Uterus (tissue), 2 donors: ENCODE measurements at regions not wholly inside any gene's neighbourhood (a gene's known extent, or its start where the extent isn't known, plus 50 kb on each side); places are given as distances from the start of the nearest gene placed in this dataset.

Experiments used
- POLR2A ChIP-seq, 2 donors: fragments of 450-650 bp; IDR thresholded peaks; one replicate each; pipeline ENCODE4 v1.6.1; 2016; ENCODE audit warnings: antibody characterized with exemption in 2 of 2, mild to moderate bottlenecking in 1 of 2, moderate library complexity in 1 of 2
- TF ChIP-seq, protein P1 (sequence below), 4 experiments: fragments of 200-600 bp in 2 of 4; fragments of 450-650 bp in 2 of 4; sonication (generic) in 2 of 4; IDR thresholded peaks; one replicate each; pipeline ENCODE4 v1.5.1; 2016 to 2019; ENCODE audit warnings: antibody characterized with exemption in 4 of 4, mild to moderate bottlenecking in 2 of 4, moderate library complexity in 1 of 4

DNA sequence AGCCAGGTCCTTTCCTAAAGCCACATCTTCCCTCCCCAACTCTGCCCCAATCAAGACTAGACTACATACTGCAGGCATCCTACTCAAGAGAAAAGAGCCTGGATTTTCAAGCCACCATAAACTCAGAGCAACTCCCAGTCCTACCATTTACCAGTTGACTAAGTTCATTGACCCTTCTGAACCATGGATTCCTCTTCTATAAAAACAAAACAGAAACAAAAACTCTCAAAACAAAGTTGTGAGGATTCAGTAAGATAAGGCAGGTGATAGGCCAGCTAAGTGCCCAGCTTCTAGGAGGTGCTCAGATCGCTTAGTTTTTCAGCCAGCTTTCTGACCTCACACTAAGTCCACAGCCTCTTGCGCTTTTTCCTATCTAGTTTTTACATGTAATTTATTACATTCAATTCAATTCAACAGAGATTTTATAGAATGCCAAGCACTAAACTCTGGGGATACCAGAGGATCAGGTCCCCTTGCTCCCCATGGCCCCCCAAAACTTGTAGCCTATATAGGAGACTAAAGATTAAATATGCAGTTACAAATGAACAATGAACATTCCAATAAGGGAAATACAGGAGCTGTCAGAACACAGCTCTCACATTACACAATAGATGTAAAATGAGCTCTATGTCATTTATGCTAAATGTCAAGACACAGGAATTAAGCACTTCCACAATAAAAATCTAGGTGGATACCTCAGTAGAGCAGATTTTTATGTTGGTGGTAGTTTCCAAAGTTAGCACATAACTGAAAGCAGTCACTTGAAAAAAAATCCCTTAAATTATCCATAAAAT lies 104.5 kb upstream of the EGLN3 start:
- TF ChIP-seq, protein P1, sequence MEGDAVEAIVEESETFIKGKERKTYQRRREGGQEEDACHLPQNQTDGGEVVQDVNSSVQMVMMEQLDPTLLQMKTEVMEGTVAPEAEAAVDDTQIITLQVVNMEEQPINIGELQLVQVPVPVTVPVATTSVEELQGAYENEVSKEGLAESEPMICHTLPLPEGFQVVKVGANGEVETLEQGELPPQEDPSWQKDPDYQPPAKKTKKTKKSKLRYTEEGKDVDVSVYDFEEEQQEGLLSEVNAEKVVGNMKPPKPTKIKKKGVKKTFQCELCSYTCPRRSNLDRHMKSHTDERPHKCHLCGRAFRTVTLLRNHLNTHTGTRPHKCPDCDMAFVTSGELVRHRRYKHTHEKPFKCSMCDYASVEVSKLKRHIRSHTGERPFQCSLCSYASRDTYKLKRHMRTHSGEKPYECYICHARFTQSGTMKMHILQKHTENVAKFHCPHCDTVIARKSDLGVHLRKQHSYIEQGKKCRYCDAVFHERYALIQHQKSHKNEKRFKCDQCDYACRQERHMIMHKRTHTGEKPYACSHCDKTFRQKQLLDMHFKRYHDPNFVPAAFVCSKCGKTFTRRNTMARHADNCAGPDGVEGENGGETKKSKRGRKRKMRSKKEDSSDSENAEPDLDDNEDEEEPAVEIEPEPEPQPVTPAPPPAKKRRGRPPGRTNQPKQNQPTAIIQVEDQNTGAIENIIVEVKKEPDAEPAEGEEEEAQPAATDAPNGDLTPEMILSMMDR (IDR thresholded peaks at IDR 0.05): no peak
- no peak for TF ChIP-seq POLR2A (IDR thresholded peaks at IDR 0.05)
